ENCODE measurements at regions not wholly inside any gene's neighbourhood (a gene's known extent, or its start where the extent isn't known, plus 50 kb on each side); places are given as distances from the start of the nearest gene placed in this dataset.

- no peaks in the 10 kb centered on the region for H3K36me3 ChIP-seq (ENCODE audit: insufficient read depth, low read length)
- peaks cover 8% of the 10 kb centered on the region for H3K4me1 ChIP-seq (ENCODE audit: insufficient read depth, low read length)
- TF ChIP-seq, protein P1, sequence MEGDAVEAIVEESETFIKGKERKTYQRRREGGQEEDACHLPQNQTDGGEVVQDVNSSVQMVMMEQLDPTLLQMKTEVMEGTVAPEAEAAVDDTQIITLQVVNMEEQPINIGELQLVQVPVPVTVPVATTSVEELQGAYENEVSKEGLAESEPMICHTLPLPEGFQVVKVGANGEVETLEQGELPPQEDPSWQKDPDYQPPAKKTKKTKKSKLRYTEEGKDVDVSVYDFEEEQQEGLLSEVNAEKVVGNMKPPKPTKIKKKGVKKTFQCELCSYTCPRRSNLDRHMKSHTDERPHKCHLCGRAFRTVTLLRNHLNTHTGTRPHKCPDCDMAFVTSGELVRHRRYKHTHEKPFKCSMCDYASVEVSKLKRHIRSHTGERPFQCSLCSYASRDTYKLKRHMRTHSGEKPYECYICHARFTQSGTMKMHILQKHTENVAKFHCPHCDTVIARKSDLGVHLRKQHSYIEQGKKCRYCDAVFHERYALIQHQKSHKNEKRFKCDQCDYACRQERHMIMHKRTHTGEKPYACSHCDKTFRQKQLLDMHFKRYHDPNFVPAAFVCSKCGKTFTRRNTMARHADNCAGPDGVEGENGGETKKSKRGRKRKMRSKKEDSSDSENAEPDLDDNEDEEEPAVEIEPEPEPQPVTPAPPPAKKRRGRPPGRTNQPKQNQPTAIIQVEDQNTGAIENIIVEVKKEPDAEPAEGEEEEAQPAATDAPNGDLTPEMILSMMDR (IDR thresholded peaks at IDR 0.05; ENCODE audit: extremely low read depth, low read depth, low read length), result no peak
- H3K27ac ChIP-seq (ENCODE audit: low read depth, low read length), result no peak overlapping the region
- H2AFZ ChIP-seq (ENCODE audit: low read length), result no peak overlapping the region
- no peak for DNase-seq (ENCODE audit: insufficient read length, low spot score, missing footprints)
- no peaks in the 10 kb centered on the region for H3K79me2 ChIP-seq (ENCODE audit: insufficient read depth, low read length)
- no peaks in the 10 kb centered on the region for H3K9me3 ChIP-seq (ENCODE audit: low read depth, low read length)
- H3K4me2 ChIP-seq (ENCODE audit: insufficient read depth, low read length), result no peak overlapping the region
- no peak overlapping the region for H3K4me3 ChIP-seq (ENCODE audit: insufficient read depth, low read length)
- H3K27me3 ChIP-seq (ENCODE audit: insufficient read depth, low read length), result peaks cover 7% of the 10 kb centered on the region
- no peaks in the 10 kb centered on the region for H4K20me1 ChIP-seq (ENCODE audit: insufficient read depth, low read length)
Measured at GRCh38 chr6:148136586-148136985, 206.1 kb upstream of the SASH1 start.

- Histone ChIP-seq H2AFZ (ENCODE audit: low read length) (no peak overlapping the region), H3K4me3 (ENCODE audit: insufficient read depth, low read length) (no peak overlapping the region), H3K79me2 (ENCODE audit: insufficient read depth, low read length) (no peaks in the 10 kb centered on the region), H3K27ac (ENCODE audit: low read depth, low read length) (no peak overlapping the region), H3K4me2 (ENCODE audit: insufficient read depth, low read length) (no peak overlapping the region), H3K36me3 (ENCODE audit: insufficient read depth, low read length) (no peaks in the 10 kb centered on the region), H3K9me3 (ENCODE audit: low read depth, low read length) (no peaks in the 10 kb centered on the region), H3K4me1 (ENCODE audit: insufficient read depth, low read length) (peaks cover 8% of the 10 kb centered on the region), H3K27me3 (ENCODE audit: insufficient read depth, low read length) (peaks cover 7% of the 10 kb centered on the region), H4K20me1 (ENCODE audit: insufficient read depth, low read length) (no peaks in the 10 kb centered on the region)
- TF ChIP-seq, protein P1 (IDR thresholded peaks at IDR 0.05; ENCODE audit: extremely low read depth, low read depth, low read length), result no peak
- DNase-seq (ENCODE audit: insufficient read length, low spot score, missing footprints), result no peak
Measured at GRCh38 chr6:148137652-148138051, 205.0 kb upstream of the SASH1 start.

GRCh38 chr6:148138573-148138972, 204.1 kb upstream of the SASH1 start:
- no peak overlapping the region for H3K27ac ChIP-seq (ENCODE audit: low read depth, low read length)
- TF ChIP-seq, protein P1 (IDR thresholded peaks at IDR 0.05; ENCODE audit: extremely low read depth, low read depth, low read length), result no peak

DNA sequence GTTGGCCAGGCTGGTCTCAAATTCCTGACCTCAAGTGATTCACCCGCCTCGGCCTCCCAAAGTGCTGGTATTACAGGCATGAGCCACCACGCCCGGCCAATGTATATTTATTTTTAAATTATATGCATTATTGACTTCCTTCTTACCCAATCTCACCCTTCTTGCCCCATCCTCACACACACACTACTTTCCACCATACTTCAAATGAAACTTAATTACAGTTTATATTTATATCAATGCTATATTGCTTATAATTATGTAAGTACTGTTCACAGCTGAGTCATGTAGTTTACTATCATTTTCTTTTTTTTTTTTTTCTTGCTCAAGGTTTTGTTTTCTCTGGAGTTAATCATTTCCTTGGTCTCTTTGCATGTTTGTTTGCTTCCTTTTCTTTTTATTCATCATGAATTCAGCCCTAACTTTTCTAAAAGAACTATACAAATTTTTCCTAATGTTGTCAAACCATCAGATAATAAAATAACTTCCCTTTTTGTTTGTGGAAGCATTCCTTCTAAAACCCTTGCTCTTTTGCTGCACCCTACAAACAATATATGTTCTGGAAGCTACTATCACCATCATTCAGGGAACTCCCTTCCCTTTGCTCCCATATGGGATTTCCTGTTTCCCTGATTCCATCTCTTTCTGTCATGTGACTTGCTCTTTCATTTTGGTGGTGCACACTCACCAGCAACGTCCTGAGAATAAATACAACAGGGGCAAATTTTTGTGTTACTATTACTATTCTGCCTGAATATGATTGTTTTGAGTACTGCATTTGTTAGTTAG, 201.7 kb upstream of the SASH1 start:
- H3K27ac ChIP-seq (ENCODE audit: low read depth, low read length), result no peak overlapping the region
- TF ChIP-seq, protein P1 (IDR thresholded peaks at IDR 0.05; ENCODE audit: extremely low read depth, low read depth, low read length), result no peak
- peak overlapping the region; percentile 9 for H3K4me2 ChIP-seq (ENCODE audit: insufficient read depth, low read length)
- peaks cover 2% of the 10 kb centered on the region for H3K27me3 ChIP-seq (ENCODE audit: insufficient read depth, low read length)
- no peaks in the 10 kb centered on the region for H3K79me2 ChIP-seq (ENCODE audit: insufficient read depth, low read length)
- no peaks in the 10 kb centered on the region for H3K36me3 ChIP-seq (ENCODE audit: insufficient read depth, low read length)
- H2AFZ ChIP-seq (ENCODE audit: low read length), result peak overlapping the region; percentile 8
- DNase-seq (ENCODE audit: insufficient read length, low spot score, missing footprints), result no peak
- no peaks in the 10 kb centered on the region for H4K20me1 ChIP-seq (ENCODE audit: insufficient read depth, low read length)
- no peak overlapping the region for H3K4me3 ChIP-seq (ENCODE audit: insufficient read depth, low read length)
- peaks cover 8% of the 10 kb centered on the region for H3K4me1 ChIP-seq (ENCODE audit: insufficient read depth, low read length)
- no peaks in the 10 kb centered on the region for H3K9me3 ChIP-seq (ENCODE audit: low read depth, low read length)

More at GRCh38 chr6:148138573-148138972, 204.1 kb upstream of the SASH1 start:
- H3K79me2 ChIP-seq (ENCODE audit: insufficient read depth, low read length), result no peaks in the 10 kb centered on the region
- H3K4me2 ChIP-seq (ENCODE audit: insufficient read depth, low read length), result no peak overlapping the region
- H4K20me1 ChIP-seq (ENCODE audit: insufficient read depth, low read length), result no peaks in the 10 kb centered on the region
- H2AFZ ChIP-seq (ENCODE audit: low read length), result no peak overlapping the region
- peaks cover 8% of the 10 kb centered on the region for H3K4me1 ChIP-seq (ENCODE audit: insufficient read depth, low read length)
- no peaks in the 10 kb centered on the region for H3K9me3 ChIP-seq (ENCODE audit: low read depth, low read length)
- peaks cover 7% of the 10 kb centered on the region for H3K27me3 ChIP-seq (ENCODE audit: insufficient read depth, low read length)
- H3K36me3 ChIP-seq (ENCODE audit: insufficient read depth, low read length), result no peaks in the 10 kb centered on the region
- no peak for DNase-seq (ENCODE audit: insufficient read length, low spot score, missing footprints)
- no peak overlapping the region for H3K4me3 ChIP-seq (ENCODE audit: insufficient read depth, low read length)

All from osteoblast (primary cell).